ENCODE measurements at regions not wholly inside any gene's neighbourhood (a gene's known extent, or its start where the extent isn't known, plus 50 kb on each side); places are given as distances from the start of the nearest gene placed in this dataset.

- TF ChIP-seq ZBTB17 (tag by site-specific recombination; IDR thresholded peaks at IDR 0.05) = no peak
- TF ChIP-seq, protein P1, sequence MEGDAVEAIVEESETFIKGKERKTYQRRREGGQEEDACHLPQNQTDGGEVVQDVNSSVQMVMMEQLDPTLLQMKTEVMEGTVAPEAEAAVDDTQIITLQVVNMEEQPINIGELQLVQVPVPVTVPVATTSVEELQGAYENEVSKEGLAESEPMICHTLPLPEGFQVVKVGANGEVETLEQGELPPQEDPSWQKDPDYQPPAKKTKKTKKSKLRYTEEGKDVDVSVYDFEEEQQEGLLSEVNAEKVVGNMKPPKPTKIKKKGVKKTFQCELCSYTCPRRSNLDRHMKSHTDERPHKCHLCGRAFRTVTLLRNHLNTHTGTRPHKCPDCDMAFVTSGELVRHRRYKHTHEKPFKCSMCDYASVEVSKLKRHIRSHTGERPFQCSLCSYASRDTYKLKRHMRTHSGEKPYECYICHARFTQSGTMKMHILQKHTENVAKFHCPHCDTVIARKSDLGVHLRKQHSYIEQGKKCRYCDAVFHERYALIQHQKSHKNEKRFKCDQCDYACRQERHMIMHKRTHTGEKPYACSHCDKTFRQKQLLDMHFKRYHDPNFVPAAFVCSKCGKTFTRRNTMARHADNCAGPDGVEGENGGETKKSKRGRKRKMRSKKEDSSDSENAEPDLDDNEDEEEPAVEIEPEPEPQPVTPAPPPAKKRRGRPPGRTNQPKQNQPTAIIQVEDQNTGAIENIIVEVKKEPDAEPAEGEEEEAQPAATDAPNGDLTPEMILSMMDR (tag by site-specific recombination; IDR thresholded peaks at IDR 0.05) = no peak
- no peak for TF ChIP-seq MYNN (tag by site-specific recombination; IDR thresholded peaks at IDR 0.05; ENCODE audit: borderline replicate concordance)
- no peak for TF ChIP-seq ZNF776 (tag by site-specific recombination; IDR thresholded peaks at IDR 0.05; ENCODE audit: borderline replicate concordance)
- TF ChIP-seq ZNF529 (tag by site-specific recombination; IDR thresholded peaks at IDR 0.05; ENCODE audit: insufficient replicate concordance) = no peak
- no peak for TF ChIP-seq ZNF174 (tag by site-specific recombination; IDR thresholded peaks at IDR 0.05)
- no peak for TF ChIP-seq ZNF707 (tag by site-specific recombination; IDR thresholded peaks at IDR 0.05)
- no peak for TF ChIP-seq ZNF521 (tag by site-specific recombination; IDR thresholded peaks at IDR 0.05)
- no peak for TF ChIP-seq ZNF561 (tag by site-specific recombination; IDR thresholded peaks at IDR 0.05; ENCODE audit: borderline replicate concordance)
- no peak for TF ChIP-seq ZNF555 (tag by site-specific recombination; conservative IDR thresholded peaks at IDR 0.05)
- no peak for TF ChIP-seq ZNF596 (tag by site-specific recombination; IDR thresholded peaks at IDR 0.05)
- TF ChIP-seq ZNF510 (tag by site-specific recombination; IDR thresholded peaks at IDR 0.05; ENCODE audit: insufficient replicate concordance) = no peak
Observed at GRCh38 chr2:198385326-198385725, 580.9 kb downstream of the PLCL1 start.
